Skeletal muscle tissue (tissue), 3 donors: ENCODE measurements at regions not wholly inside any gene's neighbourhood (a gene's known extent, or its start where the extent isn't known, plus 50 kb on each side); places are given as distances from the start of the nearest gene placed in this dataset.

Experiments
- H3K27ac ChIP-seq: one replicate; pipeline ENCODE4 v1.7.0; 2013; ENCODE audit warnings: mild to moderate bottlenecking, low read depth, low read length, inconsistent platforms
- H3K27me3 ChIP-seq, 3 donors: one replicate each; pipeline ENCODE4 v1.7.0; 2013; ENCODE audit warnings: low read length in 3 of 3; ENCODE audit not compliant: control insufficient read depth in 3 of 3, insufficient read depth in 3 of 3
- H3K36me3 ChIP-seq, 3 donors: one replicate each; pipeline ENCODE4 v1.7.0; 2013; ENCODE audit warnings: low read length in 3 of 3; ENCODE audit not compliant: control insufficient read depth in 3 of 3, insufficient read depth in 3 of 3
- H3K4me1 ChIP-seq, 3 donors: one replicate each; pipeline ENCODE4 v1.7.0; 2013; ENCODE audit warnings: low read length in 3 of 3, mild to moderate bottlenecking in 3 of 3; ENCODE audit not compliant: control insufficient read depth in 3 of 3, insufficient read depth in 3 of 3
- H3K4me3 ChIP-seq, 3 donors: one replicate each; pipeline ENCODE4 v1.7.0; 2013; ENCODE audit warnings: low read length in 3 of 3
- H3K9ac ChIP-seq, 3 donors: one replicate each; pipeline ENCODE4 v1.7.0; 2013; ENCODE audit warnings: low read length in 3 of 3, mild to moderate bottlenecking in 3 of 3, moderate library complexity in 2 of 3, low read depth in 1 of 3
- H3K9me3 ChIP-seq, 3 donors: one replicate each; pipeline ENCODE4 v1.7.0; 2013; ENCODE audit warnings: low read length in 3 of 3; ENCODE audit not compliant: control insufficient read depth in 3 of 3
- donor health status: Osteomylitis.

- no peaks in the 10 kb centered on the region for H3K4me1 ChIP-seq
- no peaks in the 10 kb centered on the region for H3K36me3 ChIP-seq
- no peak overlapping the region for H3K27ac ChIP-seq
- no peaks in the 10 kb centered on the region for H3K9me3 ChIP-seq
- no peak overlapping the region for H3K4me3 ChIP-seq
- no peak overlapping the region for H3K9ac ChIP-seq
- no peaks in the 10 kb centered on the region for H3K27me3 ChIP-seq
Observed at GRCh38 chr9:10674586-10674985, 61.8 kb upstream of the PTPRD start.

- H3K27me3 ChIP-seq, result no peaks in the 10 kb centered on the region
- no peaks in the 10 kb centered on the region for H3K9me3 ChIP-seq
- H3K9ac ChIP-seq, result no peak overlapping the region
- no peaks in the 10 kb centered on the region for H3K4me1 ChIP-seq
- H3K4me3 ChIP-seq, result no peak overlapping the region
- no peak overlapping the region for H3K27ac ChIP-seq
- no peaks in the 10 kb centered on the region for H3K36me3 ChIP-seq
Observed at GRCh38 chr9:10678010-10678409, 65.2 kb upstream of the PTPRD start.

- Histone ChIP-seq H3K36me3 (no peaks in the 10 kb centered on the region), H3K9me3 (no peaks in the 10 kb centered on the region), H3K27ac (no peak overlapping the region), H3K9ac (no peak overlapping the region), H3K4me1 (no peaks in the 10 kb centered on the region), H3K27me3 (no peaks in the 10 kb centered on the region), H3K4me3 (no peak overlapping the region)
Observed at GRCh38 chr9:10678790-10679189, 66.0 kb upstream of the PTPRD start.

GRCh38 chr9:10686943-10687342 is 74.1 kb upstream of the PTPRD start:
- Histone ChIP-seq H3K27ac (no peak overlapping the region), H3K27me3 (no peaks in the 10 kb centered on the region), H3K9me3 (no peaks in the 10 kb centered on the region), H3K36me3 (no peaks in the 10 kb centered on the region), H3K4me3 (no peak overlapping the region), H3K9ac (no peak overlapping the region), H3K4me1 (no peaks in the 10 kb centered on the region)

GRCh38 chr9:10690546-10690945 is 77.7 kb upstream of the PTPRD start:
- Histone ChIP-seq H3K27ac (no peak overlapping the region), H3K27me3 (no peaks in the 10 kb centered on the region), H3K9me3 (no peaks in the 10 kb centered on the region), H3K4me3 (no peak overlapping the region), H3K4me1 (no peaks in the 10 kb centered on the region), H3K9ac (no peak overlapping the region), H3K36me3 (no peaks in the 10 kb centered on the region)

GRCh38 chr9:10697044-10697443 is 84.2 kb upstream of the PTPRD start:
- no peak overlapping the region for H3K9ac ChIP-seq
- no peaks in the 10 kb centered on the region for H3K36me3 ChIP-seq
- H3K27me3 ChIP-seq, result no peaks in the 10 kb centered on the region
- no peak overlapping the region for H3K27ac ChIP-seq
- no peaks in the 10 kb centered on the region for H3K4me1 ChIP-seq
- no peak overlapping the region for H3K4me3 ChIP-seq
- no peaks in the 10 kb centered on the region for H3K9me3 ChIP-seq

- H3K4me3 ChIP-seq, result no peak overlapping the region
- no peaks in the 10 kb centered on the region for H3K27me3 ChIP-seq
- H3K9me3 ChIP-seq, result no peaks in the 10 kb centered on the region
- no peak overlapping the region for H3K9ac ChIP-seq
- no peaks in the 10 kb centered on the region for H3K36me3 ChIP-seq
- H3K4me1 ChIP-seq, result no peaks in the 10 kb centered on the region
- no peak overlapping the region for H3K27ac ChIP-seq
Observed at GRCh38 chr9:10700291-10700690, 87.5 kb upstream of the PTPRD start.

- H3K36me3 ChIP-seq, result no peaks in the 10 kb centered on the region
- no peaks in the 10 kb centered on the region for H3K4me1 ChIP-seq
- H3K9me3 ChIP-seq, result no peaks in the 10 kb centered on the region
- H3K27ac ChIP-seq, result no peak overlapping the region
- H3K27me3 ChIP-seq, result no peaks in the 10 kb centered on the region
- H3K9ac ChIP-seq, result no peak overlapping the region
- no peak overlapping the region for H3K4me3 ChIP-seq
Observed at GRCh38 chr9:10700915-10701314, 88.1 kb upstream of the PTPRD start.

GRCh38 chr9:10701906-10702305 is 89.1 kb upstream of the PTPRD start:
- no peaks in the 10 kb centered on the region for H3K36me3 ChIP-seq
- H3K4me1 ChIP-seq, result no peaks in the 10 kb centered on the region

GRCh38 chr9:10703139-10703538 is 90.3 kb upstream of the PTPRD start:
- Histone ChIP-seq H3K36me3 (no peaks in the 10 kb centered on the region), H3K9ac (no peak overlapping the region), H3K4me1 (no peaks in the 10 kb centered on the region), H3K27me3 (no peaks in the 10 kb centered on the region), H3K4me3 (no peak overlapping the region), H3K27ac (no peak overlapping the region), H3K9me3 (no peaks in the 10 kb centered on the region)

More at GRCh38 chr9:10701906-10702305, 89.1 kb upstream of the PTPRD start:
- no peaks in the 10 kb centered on the region for H3K27me3 ChIP-seq
- no peak overlapping the region for H3K9ac ChIP-seq
- H3K27ac ChIP-seq, result no peak overlapping the region
- H3K9me3 ChIP-seq, result no peaks in the 10 kb centered on the region
- no peak overlapping the region for H3K4me3 ChIP-seq

- Histone ChIP-seq H3K4me3 (no peak overlapping the region), H3K27ac (no peak overlapping the region), H3K9ac (no peak overlapping the region), H3K27me3 (no peaks in the 10 kb centered on the region), H3K4me1 (no peaks in the 10 kb centered on the region), H3K36me3 (no peaks in the 10 kb centered on the region), H3K9me3 (no peaks in the 10 kb centered on the region)
Observed at GRCh38 chr9:10704720-10705119, 91.9 kb upstream of the PTPRD start.
